GM12878 (cell line): ENCODE measurements at regions not wholly inside any gene's neighbourhood (a gene's known extent, or its start where the extent isn't known, plus 50 kb on each side); places are given as distances from the start of the nearest gene placed in this dataset.
A peak's percentile ranks its signal among the peaks of the same experiment; 100 is the strongest.
"Not testable (repeated sequence)": the region's sequence is repeated elsewhere in the genome, so short reads cannot be mapped to it uniquely, and the experiment has no call there.

ENCODE experiments used
- ATAC-seq: fragments of 200-7000 bp; cut with Tn5 transposase; 3 replicates; pipeline ENCODE4 v1.9.1; 2020; ENCODE audit warnings: mild to moderate bottlenecking, moderate library complexity
- BruUV-seq: library from RNA; stranded (reverse); fragments of 400-500 nt; replicated peaks from 2 replicates; lab custom pipeline; 2021; lab: Mats Ljungman, UMichigan
- CTCF ChIA-PET: fragments of 300-600 bp; sonication (Branson Sonifier 250); formaldehyde crosslinking; extraction: SDS; loops from one replicate; lab custom pipeline; 2021; ENCODE audit warnings: inconsistent platforms; lab: Yijun Ruan, JAX
- POLR2A ChIA-PET: fragments of 350-600 bp; formaldehyde crosslinking; extraction: SDS; loops from one replicate; lab custom pipeline; 2021; ENCODE audit warnings: inconsistent platforms; lab: Charles Lee
- RAD21 ChIA-PET: fragments of 300-600 bp; sonication (Branson Sonifier 250); formaldehyde crosslinking; loops from one replicate; lab custom pipeline; 2023; ENCODE audit warnings: antibody characterized with exemption; ENCODE audit not compliant: unreplicated experiment; lab: Charles Lee
- SMC1A ChIA-PET: fragments of 300-600 bp; sonication (Branson Sonifier 250); formaldehyde crosslinking; loops from one replicate; lab custom pipeline; 2023; ENCODE audit not compliant: unreplicated experiment, uncharacterized antibody; lab: Charles Lee
- DNase-seq: peaks from one replicate; pipeline ENCODE4 v3.0.0-alpha.2; 2011; ENCODE audit warnings: low read depth, low spot score
- FAIRE-seq: peaks from 3 replicates; lab custom pipeline; 2011; peaks lifted over from hg19 to GRCh38; lab: Jason Lieb, UNC
- H2AFZ ChIP-seq: 2 replicates; pipeline ENCODE4 v1.6.0; 2011; ENCODE audit warnings: low read depth, low read length, control low read depth; ENCODE audit not compliant: control insufficient read depth
- H3K27ac ChIP-seq: 2 replicates; pipeline ENCODE4 v1.5.1; 2011; ENCODE audit warnings: control low read depth; ENCODE audit not compliant: control insufficient read depth, insufficient read depth
- H3K27me3 ChIP-seq, 2 experiments: replicated peaks in 1 of 2; 2 replicates each; pipeline versions ENCODE4 v1.6.0 to v1.6.1; 2011; ENCODE audit warnings: low read length in 1 of 2; ENCODE audit not compliant: control insufficient read depth in 2 of 2, insufficient read depth in 2 of 2
- H3K36me3 ChIP-seq, 2 experiments: 2 replicates each; pipeline ENCODE4 v1.5.1; 2011; ENCODE audit warnings: low read length in 1 of 2; ENCODE audit not compliant: control insufficient read depth in 2 of 2, insufficient read depth in 2 of 2
- H3K4me1 ChIP-seq: 2 replicates; pipeline ENCODE4 v1.6.1; 2011; ENCODE audit warnings: mild to moderate bottlenecking, low read length, moderate library complexity, mixed read lengths; ENCODE audit not compliant: control insufficient read depth, insufficient read depth
- H3K4me2 ChIP-seq: 2 replicates; pipeline ENCODE4 v1.6.0; 2011; ENCODE audit warnings: control low read depth; ENCODE audit not compliant: control insufficient read depth, insufficient read depth
- H3K4me3 ChIP-seq: fragments of 200-600 bp; sonication (generic); 2 replicates; pipeline ENCODE4 v1.5.1; 2016
- H3K79me2 ChIP-seq: 2 replicates; pipeline ENCODE4 v1.6.0; 2011; ENCODE audit warnings: low read length; ENCODE audit not compliant: control insufficient read depth, insufficient read depth
- H3K9ac ChIP-seq: 2 replicates; pipeline ENCODE4 v1.8.0; 2011; ENCODE audit warnings: low read length, control low read depth, mixed read lengths; ENCODE audit not compliant: control insufficient read depth, insufficient read depth
- H3K9me3 ChIP-seq: replicated peaks from 3 replicates; pipeline ENCODE4 v1.5.1; 2011; ENCODE audit warnings: mild to moderate bottlenecking, low read length; ENCODE audit not compliant: control insufficient read depth, insufficient read depth
- H4K20me1 ChIP-seq: 2 replicates; pipeline ENCODE4 v1.6.0; 2011; ENCODE audit not compliant: control insufficient read depth, insufficient read depth
- BHLHE40 ChIP-seq, 2 experiments: fragments of 450-650 bp in 1 of 2; IDR thresholded peaks; 2 replicates each; pipeline ENCODE4 v1.6.1; 2011 to 2017; ENCODE audit warnings: low read depth in 2 of 2, borderline replicate concordance in 1 of 2, improper control_type of control experiment in 1 of 2, low read length in 1 of 2, mild to moderate bottlenecking in 1 of 2
- NKRF ChIP-seq: fragments of 450-650 bp; conservative IDR thresholded peaks from 2 replicates; pipeline ENCODE4 v1.6.1; 2017; ENCODE audit warnings: mild to moderate bottlenecking, moderate library complexity
- TAF1 ChIP-seq: IDR thresholded peaks from 2 replicates; pipeline ENCODE4 v1.6.1; 2011; ENCODE audit warnings: mild to moderate bottlenecking, low read depth, low read length, borderline replicate concordance
- USF1 ChIP-seq: IDR thresholded peaks from 2 replicates; pipeline ENCODE4 v1.6.1; 2011; ENCODE audit warnings: borderline replicate concordance, low read depth, mild to moderate bottlenecking, moderate library complexity, mixed read lengths, low read length; ENCODE audit not compliant: insufficient read depth; ENCODE audit errors: extremely low read length
- ZBTB40 ChIP-seq: fragments of 450-650 bp; IDR thresholded peaks from 2 replicates; pipeline ENCODE4 v1.6.1; 2016; ENCODE audit warnings: mild to moderate bottlenecking, moderate library complexity, borderline replicate concordance
- WGBS: methylation state at CpG from one replicate; pipeline ENCODE4 v1.1.6; 2016; ENCODE audit warnings: low lambda C conversion rate; ENCODE audit not compliant: insufficient replicate concordance, insufficient coverage; ENCODE audit errors: missing lambda C conversion rate; 5-methylcytosine and 5-hydroxymethylcytosine counted together
- in situ Hi-C: fragments of 300-500 bp; cut with MboI; formaldehyde crosslinking; loops from 9 replicates; pipeline ENCODE4 v1.14.3; 2018; ENCODE audit warnings: mixed read lengths
- intact Hi-C: fragments of 100-400 bp; cut with micrococcal nuclease; formaldehyde crosslinking; loops from one replicate; pipeline ENCODE4 v1.14.2; 2022; ENCODE audit not compliant: unreplicated experiment

- H3K9ac ChIP-seq, H4K20me1 ChIP-seq, SMC1A ChIA-PET, RAD21 ChIA-PET, H3K4me3 ChIP-seq, BruUV-seq, in situ Hi-C loops, H3K79me2 ChIP-seq, POLR2A ChIA-PET, CTCF ChIA-PET, DNase-seq, H3K4me1 ChIP-seq, H3K27me3 ChIP-seq, H3K27ac ChIP-seq, intact Hi-C loops, H3K36me3 ChIP-seq, H3K4me2 ChIP-seq, ATAC-seq, H3K9me3 ChIP-seq, H2AFZ ChIP-seq: not testable (repeated sequence)
- peak; percentile 64 for FAIRE-seq
- WGBS = 38% methylated on average over 1 of the region's 3 CpGs
These were observed 221.2 kb downstream of the CASP12 start for GRCh38 chr11:104677069-104677468.

GRCh38 chr11:104672897-104673296 lies 225.4 kb downstream of the CASP12 start:
- DNase-seq (no peak), FAIRE-seq (no peak), ATAC-seq (no peak)
- CTCF ChIA-PET = no interaction called here
- intact Hi-C loops (no loop called here), in situ Hi-C loops (no loop called here)
- Histone ChIP-seq H4K20me1 (no peaks in the 10 kb centered on the region), H3K9ac (no peak overlapping the region), H3K4me2 (no peak overlapping the region), H3K27ac (no peak overlapping the region), H3K27me3 (no peaks in the 10 kb centered on the region), H2AFZ (no peak overlapping the region), H3K4me1 (no peaks in the 10 kb centered on the region), H3K4me3 (no peak overlapping the region), H3K36me3 (no peaks in the 10 kb centered on the region), H3K9me3 (no peaks in the 10 kb centered on the region), H3K79me2 (no peaks in the 10 kb centered on the region)
- no peak for TF ChIP-seq USF1
- TF ChIP-seq TAF1 = no peak
- TF ChIP-seq NKRF = no peak
- no peak for TF ChIP-seq BHLHE40 (IDR thresholded peaks at IDR 0.05; ENCODE audit: borderline replicate concordance in 1 of 2, low read depth in 2 of 2, low read length in 1 of 2)
- no peak for TF ChIP-seq ZBTB40
- SMC1A ChIA-PET = interaction anchor here (1.2 kb wide), 1 partner anchor 12 kb away, joined by 3 read pairs; no protein-coding TSS in a partner anchor
- POLR2A ChIA-PET = no interaction called here
- RAD21 ChIA-PET = no interaction called here
- no TSS peak for BruUV-seq
